GM12873 (cell line): ENCODE measurements at regions not wholly inside any gene's neighbourhood (a gene's known extent, or its start where the extent isn't known, plus 50 kb on each side); places are given as distances from the start of the nearest gene placed in this dataset.

Experiments
- TF ChIP-seq, protein P1 (sequence below): IDR thresholded peaks from 2 replicates; pipeline ENCODE4 v1.5.1; 2012; ENCODE audit warnings: low read depth, mild to moderate bottlenecking, moderate library complexity, low read length, control low read depth; ENCODE audit not compliant: insufficient read depth; ENCODE audit errors: missing control alignments

DNA sequence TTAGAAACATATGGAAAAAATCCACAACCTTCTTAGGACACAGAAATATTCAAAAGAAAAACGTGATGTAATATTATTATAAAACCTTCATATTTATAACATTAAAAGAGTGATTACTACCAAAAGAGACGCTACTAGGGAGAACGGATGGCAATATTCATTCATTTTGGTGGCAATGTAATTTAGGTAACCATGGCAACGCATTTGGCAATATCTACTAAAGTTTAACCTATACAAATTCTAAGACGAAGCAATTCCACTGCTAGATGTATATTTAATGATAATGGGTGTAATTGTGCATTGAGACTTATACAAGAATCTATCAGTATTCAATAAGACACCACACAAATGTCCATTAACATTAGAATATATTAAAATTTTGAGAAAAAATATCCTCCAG lies 709.4 kb downstream of the ARAP2 start:
- TF ChIP-seq, protein P1, sequence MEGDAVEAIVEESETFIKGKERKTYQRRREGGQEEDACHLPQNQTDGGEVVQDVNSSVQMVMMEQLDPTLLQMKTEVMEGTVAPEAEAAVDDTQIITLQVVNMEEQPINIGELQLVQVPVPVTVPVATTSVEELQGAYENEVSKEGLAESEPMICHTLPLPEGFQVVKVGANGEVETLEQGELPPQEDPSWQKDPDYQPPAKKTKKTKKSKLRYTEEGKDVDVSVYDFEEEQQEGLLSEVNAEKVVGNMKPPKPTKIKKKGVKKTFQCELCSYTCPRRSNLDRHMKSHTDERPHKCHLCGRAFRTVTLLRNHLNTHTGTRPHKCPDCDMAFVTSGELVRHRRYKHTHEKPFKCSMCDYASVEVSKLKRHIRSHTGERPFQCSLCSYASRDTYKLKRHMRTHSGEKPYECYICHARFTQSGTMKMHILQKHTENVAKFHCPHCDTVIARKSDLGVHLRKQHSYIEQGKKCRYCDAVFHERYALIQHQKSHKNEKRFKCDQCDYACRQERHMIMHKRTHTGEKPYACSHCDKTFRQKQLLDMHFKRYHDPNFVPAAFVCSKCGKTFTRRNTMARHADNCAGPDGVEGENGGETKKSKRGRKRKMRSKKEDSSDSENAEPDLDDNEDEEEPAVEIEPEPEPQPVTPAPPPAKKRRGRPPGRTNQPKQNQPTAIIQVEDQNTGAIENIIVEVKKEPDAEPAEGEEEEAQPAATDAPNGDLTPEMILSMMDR, result no peak

DNA sequence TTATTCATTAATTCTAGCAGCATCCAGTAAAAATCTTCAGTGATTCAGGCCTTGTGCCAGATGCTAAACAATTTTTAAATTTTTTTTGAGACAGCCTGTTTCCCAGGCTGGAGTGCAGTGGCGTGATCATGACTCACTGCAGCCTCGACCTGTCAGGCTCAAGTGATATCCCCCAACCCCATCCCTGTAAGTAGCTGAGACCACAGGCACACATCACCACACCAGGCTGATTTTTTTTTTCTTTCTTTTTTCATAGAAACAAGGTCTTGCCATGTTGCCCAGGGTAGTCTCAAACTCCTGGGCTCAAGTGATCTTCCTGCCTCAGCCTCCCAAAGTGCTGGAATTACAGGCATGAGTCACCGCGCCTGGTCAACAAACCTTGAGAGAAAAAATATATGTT lies 705.5 kb downstream of the ARAP2 start:
- TF ChIP-seq, protein P1, result no peak

DNA sequence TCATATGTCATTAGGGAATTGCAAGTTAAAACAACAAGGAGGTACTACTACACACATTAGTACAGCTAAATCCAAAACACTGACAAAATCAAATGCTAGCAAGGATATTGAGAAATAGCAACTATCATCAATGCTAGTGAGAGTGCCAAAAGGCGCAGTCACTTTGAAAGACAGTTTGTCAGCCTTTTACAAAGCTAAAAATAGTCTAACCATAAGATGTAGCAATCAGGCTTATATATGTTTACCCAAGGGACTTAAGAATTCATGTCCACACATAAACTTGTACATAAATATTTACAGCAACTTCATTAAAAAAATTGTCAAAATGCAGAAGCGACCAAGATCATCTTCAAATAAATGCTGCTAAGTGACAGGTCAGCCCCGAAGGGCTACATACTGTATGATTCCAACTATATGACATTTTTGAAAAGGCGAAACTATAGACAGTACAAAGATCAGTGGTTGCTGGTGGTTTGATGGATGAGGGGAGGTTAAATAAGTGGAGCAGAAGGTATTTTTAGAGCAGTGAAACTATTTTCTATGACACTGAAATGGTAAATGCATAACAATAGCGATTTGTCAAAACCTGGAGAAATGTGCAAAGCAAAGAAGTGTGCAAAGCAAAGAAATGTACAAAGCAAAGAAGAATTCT lies 704.8 kb downstream of the ARAP2 start:
- TF ChIP-seq, protein P1, result no peak

DNA sequence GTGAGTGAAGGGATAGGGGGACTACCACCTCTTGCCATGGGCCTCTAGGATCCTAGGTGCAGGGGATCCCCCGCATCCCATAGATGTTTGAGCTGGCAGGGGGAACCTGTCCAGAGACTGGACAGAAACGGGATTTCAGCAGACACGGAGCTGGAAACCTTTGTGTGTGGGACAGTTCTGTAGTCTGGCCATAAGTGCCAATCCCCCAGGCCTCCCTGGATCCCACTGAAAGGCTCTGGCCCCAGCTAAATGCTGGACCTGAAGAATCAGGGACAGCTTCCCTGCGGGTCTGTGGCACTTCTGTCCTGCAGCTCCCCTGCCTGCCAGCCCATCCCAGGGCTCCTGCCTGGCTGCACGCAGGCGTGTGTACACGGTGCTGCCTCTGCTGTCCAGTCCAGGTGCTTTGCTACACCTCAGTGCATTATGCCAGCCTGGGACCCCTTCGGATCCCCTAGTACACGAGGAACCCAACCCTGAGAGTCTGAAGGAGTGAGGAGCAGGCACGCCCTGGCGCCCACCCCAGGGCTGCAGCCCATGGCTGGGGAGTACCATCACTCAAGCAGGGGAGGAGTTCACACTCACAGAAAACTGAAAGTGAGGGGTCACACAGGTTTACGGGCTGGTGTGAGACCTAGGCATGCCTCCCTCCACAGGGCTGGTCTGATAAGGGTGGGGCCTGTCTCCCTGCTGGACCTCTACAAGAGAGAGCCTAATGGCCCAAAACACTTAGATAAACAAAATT lies 703.0 kb downstream of the ARAP2 start:
- TF ChIP-seq, protein P1, result no peak

DNA sequence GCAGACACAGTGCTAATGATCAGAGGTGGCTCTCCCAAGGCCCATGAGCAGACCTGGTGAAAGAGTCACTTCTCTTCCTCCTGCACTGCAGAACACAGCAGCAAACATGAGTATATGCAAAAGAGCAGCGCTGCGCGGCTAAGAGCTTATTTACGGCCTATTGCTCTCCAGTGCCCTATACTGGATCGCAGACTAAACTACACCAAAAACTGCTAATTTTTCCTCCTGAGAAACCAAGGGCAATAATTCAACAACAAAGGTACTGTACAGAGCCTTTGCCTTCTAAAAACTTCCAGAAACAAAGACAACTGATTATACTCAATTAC lies 702.5 kb downstream of the ARAP2 start:
- TF ChIP-seq, protein P1, result no peak

DNA sequence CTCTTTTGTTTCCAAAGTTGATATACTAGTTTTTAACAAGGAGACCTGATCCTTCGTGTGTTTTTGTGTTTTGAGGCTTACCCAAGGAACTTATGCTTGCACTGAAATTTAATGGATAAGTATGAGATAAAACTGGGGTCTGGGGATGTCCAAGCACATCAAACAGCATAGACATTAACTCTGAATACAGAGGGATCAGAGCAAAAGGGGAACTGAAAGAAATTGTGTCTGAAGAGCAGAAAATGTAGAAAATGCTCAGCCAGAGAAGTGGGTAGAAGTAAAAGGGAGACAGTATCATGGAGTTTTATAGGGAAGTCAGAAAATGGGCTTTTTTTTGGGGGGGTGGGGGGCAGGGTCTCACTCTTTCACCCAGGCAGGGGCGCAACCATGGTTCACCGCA lies 695.4 kb downstream of the ARAP2 start:
- TF ChIP-seq, protein P1, result no peak

DNA sequence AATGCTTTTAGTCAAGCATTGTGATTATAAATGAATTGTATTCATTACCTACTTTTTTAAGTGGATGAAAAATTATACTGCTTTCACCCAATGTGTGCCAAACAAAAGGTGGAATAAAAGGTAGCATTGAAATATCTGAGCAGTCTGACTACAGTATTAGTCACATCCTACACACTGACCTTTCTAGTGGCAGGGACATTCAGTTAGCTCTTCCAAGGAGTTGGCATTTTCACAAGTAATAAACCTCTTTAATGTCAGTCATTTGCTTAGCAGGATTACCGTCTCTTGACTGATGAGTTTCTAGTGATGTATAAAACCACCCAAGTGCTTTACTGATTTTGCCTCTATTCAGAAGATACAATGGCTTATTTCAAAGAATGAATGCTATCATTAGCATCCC lies 687.9 kb downstream of the ARAP2 start:
- TF ChIP-seq, protein P1, result no peak
